ENCODE measurements at regions not wholly inside any gene's neighbourhood (a gene's known extent, or its start where the extent isn't known, plus 50 kb on each side); places are given as distances from the start of the nearest gene placed in this dataset.

- FAIRE-seq: no peak
- no peak for TF ChIP-seq EZH2 (IDR thresholded peaks at IDR 0.05; ENCODE audit: insufficient read depth, low read length)
- no peak for TF ChIP-seq CTCF (IDR thresholded peaks at IDR 0.05; ENCODE audit: insufficient read depth, low read depth, low read length)
- H3K9me3 Mint-ChIP-seq (ENCODE audit: unreplicated experiment): peaks cover 3% of the 10 kb centered on the region
Observed at GRCh38 chr15:31857194-31857593, 173.1 kb upstream of the CHRNA7 start.

GRCh38 chr15:31858026-31858425 is 172.3 kb upstream of the CHRNA7 start:
- no peak overlapping the region for H3K4me3 ChIP-seq (ENCODE audit: insufficient read depth, low read depth, low read length)
- H3K36me3 ChIP-seq (ENCODE audit: insufficient read depth, low read length): no peaks in the 10 kb centered on the region
- no peaks in the 10 kb centered on the region for H3K4me1 ChIP-seq (ENCODE audit: insufficient read depth, low read length)
- no peaks in the 10 kb centered on the region for H3K9me3 ChIP-seq (ENCODE audit: insufficient read depth, low read depth, low read length)
- H2AFZ ChIP-seq (ENCODE audit: low read depth, low read length): no peak overlapping the region
- no peak overlapping the region for H3K4me2 ChIP-seq (ENCODE audit: low read length)
- H3K27ac ChIP-seq (ENCODE audit: low read depth, low read length): no peak overlapping the region
- Mint-ChIP-seq H3K9me3 (ENCODE audit: unreplicated experiment) (peaks cover 6% of the 10 kb centered on the region), H3K27ac (ENCODE audit: unreplicated experiment) (no peak overlapping the region), H3K4me1 (ENCODE audit: low read depth, unreplicated experiment) (peaks cover 4% of the 10 kb centered on the region), H3K27me3 (ENCODE audit: low read depth, unreplicated experiment) (peaks cover 2% of the 10 kb centered on the region), H3K4me3 (ENCODE audit: unreplicated experiment) (no peak overlapping the region), H3K36me3 (ENCODE audit: low read depth, unreplicated experiment) (peaks cover 1% of the 10 kb centered on the region)
- DNase-seq (ENCODE audit: low read depth): no peak
- no peak overlapping the region for H3K9ac ChIP-seq (ENCODE audit: low read length)
- H3K79me2 ChIP-seq (ENCODE audit: insufficient read depth, low read length): no peaks in the 10 kb centered on the region
- no peaks in the 10 kb centered on the region for H4K20me1 ChIP-seq (ENCODE audit: insufficient read depth, low read length)
- FAIRE-seq: no peak
- no peaks in the 10 kb centered on the region for H3K27me3 ChIP-seq (ENCODE audit: insufficient read depth, low read length)
- TF ChIP-seq EZH2 (IDR thresholded peaks at IDR 0.05; ENCODE audit: insufficient read depth, low read length) (no peak), CTCF (IDR thresholded peaks at IDR 0.05; ENCODE audit: insufficient read depth, low read depth, low read length) (no peak)

More at GRCh38 chr15:31857194-31857593, 173.1 kb upstream of the CHRNA7 start:
- H3K36me3 ChIP-seq (ENCODE audit: insufficient read depth, low read length): no peaks in the 10 kb centered on the region
- H3K4me1 ChIP-seq (ENCODE audit: insufficient read depth, low read length): no peaks in the 10 kb centered on the region
- H3K27me3 ChIP-seq (ENCODE audit: insufficient read depth, low read length): no peaks in the 10 kb centered on the region
- Mint-ChIP-seq H3K4me3 (ENCODE audit: unreplicated experiment) (no peak overlapping the region), H3K36me3 (ENCODE audit: low read depth, unreplicated experiment) (no peaks in the 10 kb centered on the region), H3K4me1 (ENCODE audit: low read depth, unreplicated experiment) (peaks cover 4% of the 10 kb centered on the region), H3K27me3 (ENCODE audit: low read depth, unreplicated experiment) (peaks cover 2% of the 10 kb centered on the region), H3K27ac (ENCODE audit: unreplicated experiment) (no peak overlapping the region)
- H3K4me2 ChIP-seq (ENCODE audit: low read length): no peak overlapping the region
- no peaks in the 10 kb centered on the region for H3K9me3 ChIP-seq (ENCODE audit: insufficient read depth, low read depth, low read length)
- no peak overlapping the region for H3K9ac ChIP-seq (ENCODE audit: low read length)
- DNase-seq (ENCODE audit: low read depth): no peak
- no peaks in the 10 kb centered on the region for H3K79me2 ChIP-seq (ENCODE audit: insufficient read depth, low read length)
- H3K4me3 ChIP-seq (ENCODE audit: insufficient read depth, low read depth, low read length): no peak overlapping the region
- no peaks in the 10 kb centered on the region for H4K20me1 ChIP-seq (ENCODE audit: insufficient read depth, low read length)
- no peak overlapping the region for H2AFZ ChIP-seq (ENCODE audit: low read depth, low read length)
- no peak overlapping the region for H3K27ac ChIP-seq (ENCODE audit: low read depth, low read length)

GRCh38 chr15:31866248-31866647 is 164.1 kb upstream of the CHRNA7 start:
- Histone ChIP-seq H4K20me1 (ENCODE audit: insufficient read depth, low read length) (no peaks in the 10 kb centered on the region), H3K4me2 (ENCODE audit: low read length) (no peak overlapping the region), H3K79me2 (ENCODE audit: insufficient read depth, low read length) (no peaks in the 10 kb centered on the region), H3K4me1 (ENCODE audit: insufficient read depth, low read length) (peaks cover 4% of the 10 kb centered on the region), H3K9me3 (ENCODE audit: insufficient read depth, low read depth, low read length) (no peaks in the 10 kb centered on the region), H3K27me3 (ENCODE audit: insufficient read depth, low read length) (peaks cover 3% of the 10 kb centered on the region), H3K36me3 (ENCODE audit: insufficient read depth, low read length) (no peaks in the 10 kb centered on the region), H3K27ac (ENCODE audit: low read depth, low read length) (no peak overlapping the region), H3K9ac (ENCODE audit: low read length) (no peak overlapping the region), H2AFZ (ENCODE audit: low read depth, low read length) (no peak overlapping the region), H3K4me3 (ENCODE audit: insufficient read depth, low read depth, low read length) (no peak overlapping the region)
- Mint-ChIP-seq H3K27me3 (ENCODE audit: low read depth, unreplicated experiment) (peaks cover 6% of the 10 kb centered on the region), H3K27ac (ENCODE audit: unreplicated experiment) (no peak overlapping the region), H3K4me3 (ENCODE audit: unreplicated experiment) (no peak overlapping the region), H3K4me1 (ENCODE audit: low read depth, unreplicated experiment) (peaks cover 2% of the 10 kb centered on the region), H3K36me3 (ENCODE audit: low read depth, unreplicated experiment) (peaks cover 3% of the 10 kb centered on the region), H3K9me3 (ENCODE audit: unreplicated experiment) (peaks cover 12% of the 10 kb centered on the region)
- no peak for FAIRE-seq
- TF ChIP-seq CTCF (IDR thresholded peaks at IDR 0.05; ENCODE audit: insufficient read depth, low read depth, low read length) (no peak), EZH2 (IDR thresholded peaks at IDR 0.05; ENCODE audit: insufficient read depth, low read length) (no peak)
- no peak for DNase-seq (ENCODE audit: low read depth)
